HEK293T (cell line): ENCODE measurements at regions not wholly inside any gene's neighbourhood (a gene's known extent, or its start where the extent isn't known, plus 50 kb on each side); places are given as distances from the start of the nearest gene placed in this dataset.

Experiments
- CTCF ChIA-PET: fragments of 350-600 bp; formaldehyde crosslinking; extraction: SDS; loops from one replicate; lab custom pipeline; 2021; ENCODE audit warnings: antibody characterized with exemption, inconsistent platforms; lab: Yijun Ruan, JAX
- POLR2A ChIA-PET: fragments of 350-600 bp; formaldehyde crosslinking; extraction: SDS; loops from one replicate; lab custom pipeline; 2020; ENCODE audit warnings: antibody characterized with exemption, inconsistent platforms; lab: Yijun Ruan, JAX
- DNase-seq: peaks from one replicate; pipeline ENCODE4 v3.0.0; 2012; ENCODE audit warnings: mixed read lengths; ENCODE audit errors: extremely low spot score
- ARNT ChIP-seq: fragments of 450-650 bp; IDR thresholded peaks from 2 replicates; pipeline ENCODE4 v1.6.1; 2017; ENCODE audit warnings: mild to moderate bottlenecking
- BHLHE40 ChIP-seq: fragments of 450-650 bp; IDR thresholded peaks from 2 replicates; pipeline ENCODE4 v1.6.1; 2016; ENCODE audit warnings: mild to moderate bottlenecking, moderate library complexity, borderline replicate concordance
- CTBP1 ChIP-seq: fragments of 450-650 bp; IDR thresholded peaks from 2 replicates; pipeline ENCODE4 v1.6.1; 2016; ENCODE audit warnings: borderline replicate concordance
- ELF4 ChIP-seq: fragments of 450-650 bp; IDR thresholded peaks from 2 replicates; pipeline ENCODE4 v1.6.1; 2017; ENCODE audit warnings: antibody characterized with exemption
- FOXA1 ChIP-seq: fragments of 450-650 bp; IDR thresholded peaks from 2 replicates; pipeline ENCODE4 v1.6.1; 2016; ENCODE audit warnings: mild to moderate bottlenecking
- FOXK2 ChIP-seq: fragments of 450-650 bp; IDR thresholded peaks from 2 replicates; pipeline ENCODE4 v1.6.1; 2016; ENCODE audit warnings: mild to moderate bottlenecking
- FOXM1 ChIP-seq: fragments of 450-650 bp; IDR thresholded peaks from 2 replicates; pipeline ENCODE4 v1.6.1; 2017; ENCODE audit warnings: mild to moderate bottlenecking, borderline replicate concordance
- HDGF ChIP-seq: fragments of 450-650 bp; IDR thresholded peaks from 2 replicates; pipeline ENCODE4 v1.6.1; 2017; ENCODE audit warnings: antibody characterized with exemption, borderline replicate concordance
- L3MBTL2 ChIP-seq: fragments of 450-650 bp; conservative IDR thresholded peaks from 2 replicates; pipeline ENCODE4 v1.6.1; 2016; ENCODE audit warnings: mild to moderate bottlenecking
- LEF1 ChIP-seq: fragments of 450-650 bp; IDR thresholded peaks from 2 replicates; pipeline ENCODE4 v1.6.1; 2017; ENCODE audit warnings: mild to moderate bottlenecking, borderline replicate concordance
- NFRKB ChIP-seq: fragments of 450-650 bp; IDR thresholded peaks from 2 replicates; pipeline ENCODE4 v1.6.1; 2016; ENCODE audit warnings: mild to moderate bottlenecking, moderate library complexity
- SP1 ChIP-seq: fragments of 450-650 bp; IDR thresholded peaks from 2 replicates; pipeline ENCODE4 v1.6.1; 2017
- SUZ12 ChIP-seq: fragments of 450-650 bp; IDR thresholded peaks from 2 replicates; pipeline ENCODE4 v1.6.1; 2016; ENCODE audit warnings: mild to moderate bottlenecking
- TARDBP ChIP-seq: fragments of 450-650 bp; IDR thresholded peaks from 2 replicates; pipeline ENCODE4 v1.6.1; 2016
- ZNF384 ChIP-seq: fragments of 450-650 bp; IDR thresholded peaks from 2 replicates; pipeline ENCODE4 v1.6.1; 2016
- TF ChIP-seq, protein P1 (sequence below): fragments of 450-650 bp; IDR thresholded peaks from 2 replicates; pipeline ENCODE4 v1.6.1; 2016

DNA sequence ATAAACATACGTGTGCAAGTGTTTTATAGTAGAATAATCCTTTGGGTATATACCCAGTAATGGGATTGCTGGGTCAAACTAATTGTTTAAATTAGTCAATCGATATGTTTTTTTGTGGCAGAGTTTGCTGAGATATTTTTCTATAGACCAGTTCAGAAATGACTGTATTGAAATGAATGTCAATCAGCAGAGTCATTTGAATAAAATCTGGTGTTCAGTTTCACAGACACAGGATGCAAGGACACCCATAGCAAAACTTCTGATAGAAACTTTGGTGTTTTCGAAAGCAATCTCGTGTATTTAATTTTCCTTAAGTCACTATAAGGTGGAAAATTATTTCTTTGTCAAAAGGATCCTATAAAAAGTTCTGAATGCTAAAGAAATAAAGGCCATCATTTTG, 434.4 kb downstream of the RAP2B start:
- ChIA-PET POLR2A (no interaction called here), CTCF (interaction anchor here (0.6 kb wide), 1 partner anchor 95 kb away, joined by 3 read pairs; no protein-coding TSS in a partner anchor)
- TF ChIP-seq HDGF (no peak), ELF4 (no peak)
- no peak for DNase-seq

DNA sequence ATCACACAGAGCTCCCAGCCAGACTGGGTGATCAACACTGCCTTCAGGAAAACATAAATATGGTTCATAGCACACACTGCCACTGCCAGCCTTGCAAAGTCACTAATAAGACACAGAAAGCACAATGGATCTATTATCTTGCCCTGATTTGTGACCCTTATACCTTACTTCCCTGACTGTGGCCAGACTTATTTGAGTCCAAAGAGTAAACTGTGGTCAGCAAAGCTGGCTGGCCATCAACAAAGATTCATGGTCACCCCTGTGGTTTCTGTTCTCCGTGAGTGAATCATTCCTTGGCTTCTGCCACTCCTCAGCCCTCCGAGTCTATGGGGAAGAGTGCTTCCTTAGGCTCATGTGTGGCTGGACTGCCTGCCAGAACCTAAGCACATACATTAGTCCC, 437.7 kb downstream of the RAP2B start:
- CTCF ChIA-PET = no interaction called here
- POLR2A ChIA-PET = no interaction called here
- TF ChIP-seq FOXK2 = no peak
- no peak for TF ChIP-seq ELF4
- no peak for TF ChIP-seq HDGF
- TF ChIP-seq ZNF384 = no peak
- no peak for TF ChIP-seq SP1
- no peak for TF ChIP-seq SUZ12
- TF ChIP-seq, protein P1, sequence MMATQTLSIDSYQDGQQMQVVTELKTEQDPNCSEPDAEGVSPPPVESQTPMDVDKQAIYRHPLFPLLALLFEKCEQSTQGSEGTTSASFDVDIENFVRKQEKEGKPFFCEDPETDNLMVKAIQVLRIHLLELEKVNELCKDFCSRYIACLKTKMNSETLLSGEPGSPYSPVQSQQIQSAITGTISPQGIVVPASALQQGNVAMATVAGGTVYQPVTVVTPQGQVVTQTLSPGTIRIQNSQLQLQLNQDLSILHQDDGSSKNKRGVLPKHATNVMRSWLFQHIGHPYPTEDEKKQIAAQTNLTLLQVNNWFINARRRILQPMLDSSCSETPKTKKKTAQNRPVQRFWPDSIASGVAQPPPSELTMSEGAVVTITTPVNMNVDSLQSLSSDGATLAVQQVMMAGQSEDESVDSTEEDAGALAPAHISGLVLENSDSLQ = no peak
- TF ChIP-seq FOXM1 = no peak
- no peak for TF ChIP-seq CTBP1
- no peak for TF ChIP-seq NFRKB
- no peak for TF ChIP-seq LEF1
- TF ChIP-seq FOXA1 = no peak
- no peak for TF ChIP-seq BHLHE40
- no peak for TF ChIP-seq ARNT
- DNase-seq = no peak

DNA sequence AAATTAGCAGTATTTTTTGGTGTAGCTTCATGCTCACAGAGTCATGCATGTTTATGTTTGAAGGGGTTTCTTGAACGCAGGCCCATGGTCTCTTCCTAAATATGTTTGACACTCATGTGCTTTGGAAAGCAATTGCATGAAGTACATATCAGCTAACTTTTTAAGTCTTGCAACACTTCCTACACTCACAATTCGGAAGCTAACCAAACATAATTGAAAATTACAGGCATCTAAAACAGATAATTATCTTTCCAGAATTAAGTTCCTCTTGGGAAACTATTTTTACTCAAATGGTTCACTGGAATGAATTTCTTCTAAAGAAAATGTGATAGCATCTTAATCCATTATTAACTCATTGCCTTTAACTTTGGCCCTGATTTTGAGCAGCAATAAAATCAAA, 438.9 kb downstream of the RAP2B start:
- CTCF ChIA-PET = interaction anchor here (0.6 kb wide), 1 partner anchor 192 kb away, joined by 3 read pairs; no protein-coding TSS in a partner anchor

DNA sequence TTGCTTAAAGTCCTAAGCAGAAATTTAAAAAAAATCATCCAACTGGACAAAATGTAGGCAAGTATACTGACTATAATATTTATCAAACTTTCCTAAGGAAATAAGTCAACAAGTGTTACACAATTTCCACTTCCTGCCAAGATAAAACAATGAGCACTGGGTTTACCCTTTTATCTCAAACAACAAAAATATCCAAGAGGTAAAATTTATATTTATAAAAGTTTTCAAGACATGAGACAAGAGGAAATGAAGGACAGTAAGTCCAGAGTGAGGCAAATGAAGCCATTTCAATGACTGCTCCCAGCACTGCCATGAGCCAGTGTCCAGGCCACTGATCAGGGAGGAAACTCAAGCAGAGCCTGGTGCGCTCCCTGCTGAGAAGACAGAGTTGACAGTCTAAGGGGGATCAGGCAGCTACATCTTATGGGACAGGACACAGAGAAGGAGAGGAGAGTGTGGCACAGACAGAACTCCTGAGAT, 439.4 kb downstream of the RAP2B start:
- DNase-seq = no peak
- TF ChIP-seq FOXM1 = no peak
- no peak for TF ChIP-seq ZNF384
- TF ChIP-seq, protein P1 = no peak
- TF ChIP-seq SP1 = no peak
- no peak for TF ChIP-seq FOXA1
- TF ChIP-seq ARNT = no peak
- TF ChIP-seq HDGF = no peak
- no peak for TF ChIP-seq LEF1
- no peak for TF ChIP-seq TARDBP
- no peak for TF ChIP-seq L3MBTL2
- TF ChIP-seq FOXK2 = no peak
- TF ChIP-seq ELF4 = no peak
- TF ChIP-seq SUZ12 = no peak
- no peak for TF ChIP-seq NFRKB
- no peak for TF ChIP-seq CTBP1
- TF ChIP-seq BHLHE40 = no peak
- ChIA-PET POLR2A (no interaction called here), CTCF (no interaction called here)

More for the DNA sequence above, 438.9 kb downstream of the RAP2B start:
- TF ChIP-seq NFRKB = no peak
- no peak for TF ChIP-seq SP1
- TF ChIP-seq FOXA1 = no peak
- TF ChIP-seq CTBP1 = no peak
- no peak for TF ChIP-seq L3MBTL2
- TF ChIP-seq SUZ12 = no peak
- no peak for TF ChIP-seq FOXK2
- TF ChIP-seq FOXM1 = no peak
- no peak for TF ChIP-seq TARDBP
- no peak for TF ChIP-seq LEF1
- TF ChIP-seq ARNT = no peak
- TF ChIP-seq HDGF = no peak
- TF ChIP-seq, protein P1 = no peak
- TF ChIP-seq BHLHE40 = no peak
- TF ChIP-seq ZNF384 = no peak
- TF ChIP-seq ELF4 = no peak
- DNase-seq = no peak
- POLR2A ChIA-PET = no interaction called here

DNA sequence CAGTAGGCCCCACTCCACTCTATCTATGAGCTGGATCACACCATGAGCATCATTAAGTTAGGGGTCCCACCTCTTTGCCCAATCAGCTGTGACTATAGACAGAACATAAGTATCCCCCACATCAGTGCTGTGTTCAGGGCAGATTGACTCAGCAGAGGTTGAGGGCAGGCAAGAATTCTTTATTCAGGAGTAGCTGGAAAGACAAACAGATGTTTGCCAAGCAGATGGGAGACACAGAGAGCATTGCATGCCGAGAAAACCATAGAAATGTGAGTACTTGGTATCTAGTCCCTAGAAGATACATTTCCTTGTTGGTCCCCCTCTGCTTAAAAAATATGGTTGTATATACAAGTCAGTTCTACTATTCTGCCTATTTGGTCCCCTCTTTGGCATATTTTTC, 440.8 kb downstream of the RAP2B start:
- ChIA-PET POLR2A (no interaction called here), CTCF (no interaction called here)
- TF ChIP-seq L3MBTL2 (no peak), FOXK2 (no peak), NFRKB (no peak), FOXA1 (no peak)
- TF ChIP-seq, protein P1 = no peak
- no peak for DNase-seq

DNA sequence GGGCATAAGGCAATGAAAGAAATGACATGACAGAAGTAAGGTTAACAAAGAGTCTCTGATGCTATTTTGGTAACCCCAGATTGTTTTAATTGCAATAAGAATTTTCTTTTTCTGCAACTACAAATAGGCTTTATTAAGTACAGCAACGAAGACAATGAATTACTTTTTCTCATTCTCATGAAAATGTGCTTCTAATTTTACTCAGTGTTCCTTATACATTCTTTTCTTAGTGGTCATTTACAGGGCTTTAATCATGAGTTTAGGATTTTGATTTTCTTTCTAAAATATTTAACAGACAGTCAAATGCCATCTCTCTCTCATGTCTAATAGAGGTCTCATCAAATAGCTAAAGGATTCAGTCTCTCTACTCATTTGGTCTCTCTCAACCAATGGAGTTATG, 452.1 kb downstream of the RAP2B start:
- DNase-seq = no peak
- ChIA-PET CTCF (no interaction called here), POLR2A (no interaction called here)
- TF ChIP-seq FOXK2 = no peak
- TF ChIP-seq FOXA1 = no peak
- no peak for TF ChIP-seq ARNT
- TF ChIP-seq FOXM1 = no peak
- TF ChIP-seq SP1 = no peak
- no peak for TF ChIP-seq SUZ12
- no peak for TF ChIP-seq HDGF
- no peak for TF ChIP-seq ELF4
- no peak for TF ChIP-seq TARDBP
- no peak for TF ChIP-seq CTBP1
- TF ChIP-seq BHLHE40 = no peak
- no peak for TF ChIP-seq L3MBTL2
- TF ChIP-seq LEF1 = no peak
- no peak for TF ChIP-seq ZNF384
- TF ChIP-seq NFRKB = no peak
- TF ChIP-seq, protein P1 = no peak
